GM19328 (cell line): ENCODE measurements at regions not wholly inside any gene's neighbourhood (a gene's known extent, or its start where the extent isn't known, plus 50 kb on each side); places are given as distances from the start of the nearest gene placed in this dataset.
"Not testable (repeated sequence)": the region's sequence is repeated elsewhere in the genome, so short reads cannot be mapped to it uniquely, and the experiment has no call there.

Experiments used
- ATAC-seq: cut with Tn5 transposase; IDR thresholded peaks from one replicate; pipeline ENCODE4 v1.9.1; 2021; ENCODE audit warnings: mild to moderate bottlenecking, moderate library complexity; ENCODE audit not compliant: unreplicated experiment

GRCh38 chr2:219726916-219727315 is 99.5 kb downstream of the SLC4A3 start:
- ATAC-seq: no peak

- no peak for ATAC-seq
Observed at GRCh38 chr2:219727771-219728429, 100.5 kb downstream of the SLC4A3 start.

- no peak for ATAC-seq
Observed at GRCh38 chr2:219728991-219729487, 101.6 kb downstream of the SLC4A3 start.

- no peak for ATAC-seq
Observed at GRCh38 chr2:219731173-219731572, 103.7 kb downstream of the SLC4A3 start.

- no peak for ATAC-seq
Observed at GRCh38 chr2:219733106-219733505, 105.7 kb downstream of the SLC4A3 start.

- ATAC-seq: no peak
Observed at GRCh38 chr2:219733746-219734145, 106.3 kb downstream of the SLC4A3 start.

GRCh38 chr2:219736209-219736608 is 108.8 kb downstream of the SLC4A3 start:
- ATAC-seq: no peak

- no peak for ATAC-seq
Observed at GRCh38 chr2:219737270-219737691, 109.9 kb downstream of the SLC4A3 start.

- no peak for ATAC-seq
Observed at GRCh38 chr2:219739066-219739465, 111.6 kb downstream of the SLC4A3 start.

GRCh38 chr2:219739866-219740440 is 112.5 kb downstream of the SLC4A3 start:
- ATAC-seq: no peak

- ATAC-seq: no peak
Observed at GRCh38 chr2:219743548-219743947, 116.1 kb downstream of the SLC4A3 start.

GRCh38 chr2:219744066-219744465 is 116.6 kb downstream of the SLC4A3 start:
- ATAC-seq: no peak

- ATAC-seq: no peak
Observed at GRCh38 chr2:219744600-219744999, 117.2 kb downstream of the SLC4A3 start.

- no peak for ATAC-seq
Observed at GRCh38 chr2:219747637-219748036, 120.2 kb downstream of the SLC4A3 start.

GRCh38 chr2:219748671-219749570 is 121.5 kb downstream of the SLC4A3 start:
- no peak for ATAC-seq

- ATAC-seq: not testable (repeated sequence)
Observed at GRCh38 chr2:219751121-219751520, 123.7 kb downstream of the SLC4A3 start.

- no peak for ATAC-seq
Observed at GRCh38 chr2:219752726-219753125, 125.3 kb downstream of the SLC4A3 start.

GRCh38 chr2:219758907-219759680 is 131.7 kb downstream of the SLC4A3 start:
- no peak for ATAC-seq

GRCh38 chr2:219759801-219760200 is 132.4 kb downstream of the SLC4A3 start:
- ATAC-seq: no peak

- no peak for ATAC-seq
Observed at GRCh38 chr2:219765231-219765911, 137.9 kb downstream of the SLC4A3 start.
